ENCODE measurements at regions not wholly inside any gene's neighbourhood (a gene's known extent, or its start where the extent isn't known, plus 50 kb on each side); places are given as distances from the start of the nearest gene placed in this dataset.
"Not testable (repeated sequence)": the region's sequence is repeated elsewhere in the genome, so short reads cannot be mapped to it uniquely, and the experiment has no call there.

- DNase-seq (ENCODE audit: low read depth, low spot score): no peak
Measured at GRCh38 chr6:119890470-119890869, 540.9 kb upstream of the MAN1A1 start.

DNA sequence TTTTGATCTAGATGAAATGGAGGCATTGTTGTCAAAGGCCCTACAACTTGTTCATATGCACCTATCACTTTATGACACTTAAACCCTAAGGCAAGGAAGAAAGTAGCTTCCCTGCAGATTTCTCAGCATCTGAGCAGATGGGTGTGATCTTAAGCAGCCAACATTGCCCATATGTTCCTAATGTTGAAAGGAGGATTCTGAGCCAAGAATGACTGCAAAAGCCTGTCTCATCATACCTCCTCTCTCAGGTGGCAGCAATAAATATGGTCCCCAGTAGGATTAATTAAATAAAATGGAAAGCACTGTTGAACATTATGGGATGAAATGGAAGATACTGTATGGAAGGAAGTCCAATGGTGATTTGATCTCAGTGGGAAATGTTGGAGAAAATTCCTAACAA lies 538.1 kb upstream of the MAN1A1 start:
- no peak for DNase-seq (ENCODE audit: low read depth, low spot score)

DNA sequence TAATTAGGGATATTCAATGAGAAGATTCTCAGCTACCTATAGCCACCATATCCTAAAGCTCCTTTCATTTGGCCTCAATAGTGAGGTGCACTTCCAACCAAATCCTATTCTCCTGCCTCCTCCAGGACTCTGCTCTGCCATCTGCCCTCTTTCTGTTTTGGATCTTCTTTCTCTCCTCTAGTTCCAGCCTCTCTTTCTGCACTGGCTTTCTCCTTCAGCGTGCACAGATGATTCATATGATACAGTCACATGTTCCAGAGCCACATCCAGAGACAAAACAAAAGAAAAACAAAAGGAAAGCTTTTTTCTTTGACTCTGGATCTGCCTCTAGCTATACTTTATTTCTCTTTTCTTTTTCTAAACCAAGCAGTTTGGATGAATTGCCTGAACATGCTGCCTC lies 531.9 kb upstream of the MAN1A1 start:
- peak; percentile 29 for DNase-seq (ENCODE audit: low read depth, low spot score)

GRCh38 chr6:119880840-119881239 lies 531.3 kb upstream of the MAN1A1 start:
- no peak for DNase-seq (ENCODE audit: low read depth, low spot score)

- DNase-seq (ENCODE audit: low read depth, low spot score): no peak
Measured at GRCh38 chr6:119879731-119880130, 530.2 kb upstream of the MAN1A1 start.

DNA sequence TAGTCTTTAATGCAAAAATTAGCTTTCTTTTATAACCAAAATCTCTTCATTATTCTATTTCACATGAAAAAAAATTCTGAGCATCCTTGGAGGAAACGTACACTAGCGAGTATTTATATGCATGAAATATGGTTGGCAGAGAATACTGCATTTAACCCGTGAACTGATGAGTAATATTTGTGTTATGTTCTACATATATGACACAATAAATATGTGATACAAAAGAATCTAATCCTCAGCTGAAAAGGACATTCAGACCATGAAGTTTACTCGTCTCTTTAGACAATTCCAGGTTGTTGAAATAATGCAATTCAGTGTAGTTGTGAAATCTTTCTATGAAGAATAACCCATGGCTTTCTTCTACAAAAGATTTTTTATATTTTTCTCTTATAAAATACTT lies 524.8 kb upstream of the MAN1A1 start:
- no peak for DNase-seq (ENCODE audit: low read depth, low spot score)

- DNase-seq (ENCODE audit: low read depth, low spot score): no peak
Measured at GRCh38 chr6:119873107-119873506, 523.5 kb upstream of the MAN1A1 start.

- DNase-seq (ENCODE audit: low read depth, low spot score): no peak
Measured at GRCh38 chr6:119871520-119871919, 522.0 kb upstream of the MAN1A1 start.

DNA sequence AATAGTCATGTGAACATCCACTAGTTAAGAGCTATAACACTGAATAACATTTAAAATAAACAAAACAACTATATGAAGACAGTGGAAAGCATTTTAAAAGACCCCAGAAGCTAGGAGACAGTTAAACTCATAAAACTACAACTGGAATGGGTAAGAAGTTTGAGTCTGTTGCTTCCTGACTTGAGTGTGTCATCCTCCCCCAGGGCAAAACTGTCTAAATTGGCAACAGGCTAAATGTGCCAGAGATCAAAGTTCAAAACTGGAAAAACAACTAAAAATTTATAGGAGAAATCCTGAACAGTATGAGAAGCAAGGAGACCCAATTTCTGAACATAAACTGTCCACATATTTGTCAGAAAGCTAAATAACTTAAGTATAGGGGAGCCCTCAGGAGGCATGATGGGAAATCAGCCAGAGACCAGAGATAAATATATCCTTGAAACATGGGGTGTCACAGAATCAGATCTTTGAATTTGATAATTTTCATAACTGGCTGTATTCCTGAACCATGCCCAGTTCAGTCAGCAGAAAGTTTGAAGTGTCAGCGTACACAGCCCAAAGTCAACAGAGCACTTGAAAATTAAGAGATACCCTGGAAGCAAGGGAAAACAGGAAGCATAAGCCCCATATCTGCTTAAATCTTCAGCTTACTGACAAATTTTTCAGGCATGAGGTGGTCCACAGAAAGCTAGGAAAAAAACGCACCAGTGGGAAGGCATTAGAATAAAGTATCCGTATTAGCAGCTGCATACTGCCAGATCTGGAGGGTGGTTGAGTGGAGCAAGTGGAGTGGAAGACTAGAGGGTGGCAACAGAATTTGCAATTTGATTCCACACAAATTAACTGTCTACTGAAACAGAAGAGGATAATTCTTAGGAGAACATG lies 516.1 kb upstream of the MAN1A1 start:
- no peak for DNase-seq (ENCODE audit: low read depth, low spot score)

DNA sequence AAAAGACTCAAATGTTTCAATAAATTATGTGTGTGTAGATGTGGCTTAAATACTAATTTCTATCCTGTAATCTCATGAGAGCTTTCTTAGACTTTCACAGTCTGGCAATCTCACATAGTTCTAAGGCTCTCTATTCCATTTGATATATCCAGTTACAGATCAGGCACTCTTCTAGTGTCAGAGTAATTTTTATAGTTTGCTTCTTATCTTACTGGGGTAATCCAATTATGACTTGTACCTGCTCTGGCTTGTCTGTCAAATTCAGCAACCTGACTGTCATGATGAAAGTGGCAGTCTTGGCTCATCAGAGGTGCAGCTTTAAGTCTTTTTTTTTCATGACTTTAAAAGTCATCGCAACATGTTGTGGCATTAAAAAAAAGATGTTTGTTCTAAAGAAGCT lies 513.2 kb upstream of the MAN1A1 start:
- no peak for DNase-seq (ENCODE audit: low read depth, low spot score)

- peak; percentile 5 for DNase-seq (ENCODE audit: low read depth, low spot score)
Measured at GRCh38 chr6:119858901-119859300, 509.3 kb upstream of the MAN1A1 start.

- DNase-seq (ENCODE audit: low read depth, low spot score): peak; percentile 6
Measured at GRCh38 chr6:119856136-119856535, 506.6 kb upstream of the MAN1A1 start.

DNA sequence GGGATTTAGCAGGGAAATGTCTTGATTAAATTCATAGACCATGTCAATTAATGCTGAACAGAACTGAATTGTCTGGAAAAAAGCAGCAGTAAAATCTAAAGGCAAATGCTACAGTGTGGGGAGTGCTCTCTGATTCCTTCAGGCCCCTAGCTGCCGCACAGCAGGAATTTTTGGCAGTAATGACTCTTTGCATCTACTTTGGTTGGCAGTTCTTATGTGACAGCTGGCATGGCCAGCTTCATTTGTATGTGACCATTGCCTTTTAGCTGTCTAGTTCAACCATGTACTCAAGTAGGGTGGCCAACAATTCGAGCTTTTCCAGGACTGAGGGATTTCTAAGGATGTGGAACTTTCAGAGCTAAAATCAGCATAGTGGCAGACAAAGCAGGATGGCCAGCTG lies 499.1 kb upstream of the MAN1A1 start:
- DNase-seq (ENCODE audit: low read depth, low spot score): no peak

DNA sequence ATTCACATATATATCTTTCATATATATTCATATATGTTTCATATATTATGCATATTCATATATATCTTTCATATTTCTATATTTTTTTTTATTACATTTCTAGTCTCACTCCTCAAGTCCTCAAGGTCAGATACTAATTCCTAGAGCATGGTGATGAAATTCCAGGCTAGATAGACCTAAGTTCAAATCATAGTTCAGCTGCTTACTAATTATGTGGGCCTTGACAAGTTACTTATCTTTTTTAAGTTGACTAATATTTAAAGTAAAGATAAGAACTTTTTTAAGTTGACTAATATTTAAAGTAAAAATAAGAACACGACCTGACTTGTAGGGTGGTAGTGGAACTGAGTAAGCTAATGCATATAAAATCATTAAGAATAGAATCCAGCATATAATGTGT lies 495.6 kb upstream of the MAN1A1 start:
- no peak for DNase-seq (ENCODE audit: low read depth, low spot score)

- no peak for DNase-seq (ENCODE audit: low read depth, low spot score)
Measured at GRCh38 chr6:119844387-119844786, 494.8 kb upstream of the MAN1A1 start.

GRCh38 chr6:119842191-119842590 lies 492.6 kb upstream of the MAN1A1 start:
- no peak for DNase-seq (ENCODE audit: low read depth, low spot score)

DNA sequence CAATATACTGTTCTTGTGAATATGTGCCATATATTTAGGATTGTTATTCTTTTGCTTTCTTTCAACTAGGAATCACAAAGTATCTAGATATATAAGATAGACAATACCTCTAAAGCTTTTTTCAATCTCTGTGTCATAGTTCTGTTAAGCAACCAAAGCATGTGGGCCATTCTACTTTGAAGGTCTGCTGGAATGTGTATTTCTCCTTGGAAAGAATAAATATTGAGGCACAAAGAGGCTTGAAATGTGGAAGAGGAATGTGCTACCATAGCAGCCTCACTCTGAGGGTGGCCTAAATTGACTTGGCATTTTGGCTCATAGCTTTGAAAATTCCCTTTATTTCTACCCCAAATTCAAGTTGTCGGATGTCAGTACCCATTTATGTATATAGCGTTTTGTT lies 488.5 kb upstream of the MAN1A1 start:
- DNase-seq (ENCODE audit: low read depth, low spot score): no peak

- DNase-seq (ENCODE audit: low read depth, low spot score): no peak
Measured at GRCh38 chr6:119834418-119834817, 484.9 kb upstream of the MAN1A1 start.

DNA sequence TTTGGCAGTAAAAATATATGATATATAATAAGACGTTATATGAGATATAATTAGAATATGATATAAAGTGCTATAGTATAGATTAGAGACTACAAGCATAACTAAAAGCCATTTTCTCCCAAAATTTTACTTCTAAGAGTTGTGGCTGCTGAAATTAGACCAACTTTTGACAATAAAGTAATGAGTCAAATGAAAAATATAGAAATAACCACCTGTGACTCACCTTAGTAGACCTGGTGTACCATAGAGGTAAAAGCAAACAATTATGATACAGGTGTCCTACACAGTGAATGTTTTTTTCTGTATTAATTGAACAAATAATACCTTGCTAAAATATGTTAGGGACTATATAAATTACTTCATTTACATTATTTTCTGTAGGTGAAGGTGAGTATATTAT lies 482.9 kb upstream of the MAN1A1 start:
- DNase-seq (ENCODE audit: low read depth, low spot score): no peak

DNA sequence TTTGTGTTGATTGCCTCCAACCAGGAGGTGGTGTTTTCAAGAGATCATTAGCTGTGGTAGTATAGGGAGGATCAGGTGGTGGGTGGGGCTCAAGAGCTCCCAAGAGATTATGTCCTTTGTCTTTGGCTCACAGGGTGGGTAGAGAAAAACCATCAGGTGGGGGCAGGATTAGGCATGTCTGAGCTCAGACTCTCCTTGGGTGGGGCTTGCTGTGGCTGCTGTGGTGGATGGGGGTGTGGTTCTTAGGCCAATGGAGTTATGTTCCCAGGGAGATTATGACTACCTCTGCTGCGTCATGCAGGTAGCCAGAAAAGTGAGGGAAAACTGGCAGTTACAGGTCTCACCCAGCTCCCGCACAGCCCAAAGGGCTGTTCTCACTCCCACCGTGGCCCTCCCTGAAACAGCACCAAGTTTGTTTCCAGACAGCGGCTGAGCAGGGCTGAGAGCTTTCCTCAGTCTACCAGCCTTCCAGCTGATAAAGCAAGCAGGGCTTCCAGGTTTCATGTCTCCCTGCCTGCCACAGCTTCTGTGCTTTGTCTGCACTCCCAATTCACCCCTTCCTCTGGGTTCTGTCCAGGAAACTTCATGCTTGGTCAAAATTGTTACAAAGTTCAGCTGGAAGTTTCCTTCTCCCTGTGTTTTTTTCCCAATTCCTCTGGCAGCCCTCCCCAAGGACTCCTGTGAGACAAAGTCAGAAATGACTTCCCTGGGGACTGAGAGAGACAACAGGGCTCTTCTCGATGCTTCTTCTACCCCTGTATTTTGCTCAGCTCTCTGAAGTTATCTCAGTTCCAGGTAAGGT lies 481.1 kb upstream of the MAN1A1 start:
- DNase-seq (ENCODE audit: low read depth, low spot score): no peak

- DNase-seq (ENCODE audit: low read depth, low spot score): no peak
Measured at GRCh38 chr6:119830069-119830468, 480.5 kb upstream of the MAN1A1 start.

- DNase-seq (ENCODE audit: low read depth, low spot score): not testable (repeated sequence)
Measured at GRCh38 chr6:119829499-119829898, 479.9 kb upstream of the MAN1A1 start.

DNA sequence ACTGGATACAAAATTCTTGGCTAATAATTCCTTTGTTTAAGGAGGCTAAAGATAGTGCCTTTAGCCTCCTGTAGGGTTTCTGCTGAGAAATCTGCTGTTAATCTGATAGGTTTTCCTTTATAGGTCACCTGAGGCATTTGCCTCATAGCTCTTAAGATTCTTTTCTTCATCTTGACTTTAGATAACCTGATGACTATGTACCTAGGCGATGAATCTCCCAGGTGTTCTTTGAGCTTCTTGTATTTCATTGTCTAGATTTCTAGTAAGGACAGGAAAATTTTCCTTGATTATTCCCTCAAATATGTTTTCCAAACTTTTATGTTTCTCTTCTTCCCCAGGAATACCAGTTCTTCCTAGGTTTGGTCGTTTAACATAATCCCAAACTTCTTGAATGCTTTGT lies 479.4 kb upstream of the MAN1A1 start:
- DNase-seq (ENCODE audit: low read depth, low spot score): no peak
